ENCODE measurements at regions not wholly inside any gene's neighbourhood (a gene's known extent, or its start where the extent isn't known, plus 50 kb on each side); places are given as distances from the start of the nearest gene placed in this dataset.

DNA sequence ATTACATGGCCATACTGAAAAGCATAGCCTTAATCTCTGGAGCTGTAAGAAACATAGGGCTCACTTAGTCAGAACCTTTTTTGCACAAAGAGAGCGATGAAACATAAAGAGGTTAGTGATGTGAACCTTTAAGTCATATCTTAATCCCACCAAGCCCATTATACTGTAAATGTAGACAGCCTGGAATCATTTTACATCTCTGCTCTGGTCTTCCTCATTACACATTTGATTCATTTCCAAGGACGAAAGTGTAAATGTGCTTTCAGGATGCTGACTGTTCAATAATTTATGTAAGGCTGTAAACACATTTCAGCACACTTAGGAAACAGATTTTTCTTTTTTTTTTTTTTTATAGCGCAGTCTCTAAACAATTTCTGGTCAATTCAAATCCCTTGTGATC, 131.3 kb upstream of the B3GAT2 start:
- TF ChIP-seq CTCF (IDR thresholded peaks at IDR 0.05) (no peak), EP300 (IDR thresholded peaks at IDR 0.05) (no peak), POLR2A (IDR thresholded peaks at IDR 0.05) (no peak)

All from tibial nerve (tissue), 4 donors.